Neuronal stem cell (in vitro differentiated cells): ENCODE measurements at regions not wholly inside any gene's neighbourhood (a gene's known extent, or its start where the extent isn't known, plus 50 kb on each side); places are given as distances from the start of the nearest gene placed in this dataset.

Experiments used
- DNase-seq: peaks from one replicate; pipeline ENCODE4 v3.0.0-alpha.2; 2013; ENCODE audit warnings: low spot score
- H2AFZ ChIP-seq: one replicate; pipeline ENCODE4 v1.6.1; 2013; ENCODE audit warnings: mild to moderate bottlenecking, low read length, inconsistent platforms
- H2AK5ac ChIP-seq: 2 replicates; pipeline ENCODE4 v1.6.1; 2013; ENCODE audit warnings: low read depth, mild to moderate bottlenecking, inconsistent platforms, low read length, moderate library complexity, mixed read lengths
- H2BK120ac ChIP-seq: 2 replicates; pipeline ENCODE4 v1.6.1; 2013; ENCODE audit warnings: low read depth, mild to moderate bottlenecking, inconsistent platforms, low read length, moderate library complexity, mixed read lengths
- H2BK12ac ChIP-seq: one replicate; pipeline ENCODE4 v1.6.1; 2013; ENCODE audit warnings: low read length, inconsistent platforms
- H2BK15ac ChIP-seq: 2 replicates; pipeline ENCODE4 v1.6.1; 2013; ENCODE audit warnings: mild to moderate bottlenecking, low read length, inconsistent platforms, mixed read lengths
- H2BK5ac ChIP-seq: one replicate; pipeline ENCODE4 v1.6.1; 2013; ENCODE audit warnings: inconsistent platforms, mild to moderate bottlenecking, low read length, moderate library complexity
- H3K14ac ChIP-seq: one replicate; pipeline ENCODE4 v1.6.1; 2013; ENCODE audit warnings: low read length, inconsistent platforms
- H3K18ac ChIP-seq: 2 replicates; pipeline ENCODE4 v1.6.1; 2013; ENCODE audit warnings: low read length, inconsistent platforms
- H3K23ac ChIP-seq: 2 replicates; pipeline ENCODE4 v1.6.1; 2013; ENCODE audit warnings: low read depth, mild to moderate bottlenecking, mixed read lengths, low read length, inconsistent platforms; ENCODE audit not compliant: poor library complexity
- H3K27ac ChIP-seq: replicated peaks from 3 replicates; pipeline ENCODE4 v1.5.1; 2013; ENCODE audit warnings: low read length, inconsistent platforms
- H3K27me3 ChIP-seq, 3 experiments: 2 replicates each; pipeline ENCODE4 v1.6.1; 2013; ENCODE audit warnings: low read length in 3 of 3, mild to moderate bottlenecking in 2 of 3, inconsistent platforms in 1 of 3, low read depth in 1 of 3, mixed read lengths in 1 of 3, moderate library complexity in 1 of 3; ENCODE audit not compliant: control insufficient read depth in 3 of 3, insufficient read depth in 3 of 3
- H3K36me3 ChIP-seq, 2 donors: replicated peaks in 1 of 2; 2 replicates each; pipeline ENCODE4 v1.6.1; 2013; ENCODE audit warnings: low read length in 2 of 2; ENCODE audit not compliant: control insufficient read depth in 2 of 2, insufficient read depth in 2 of 2
- H3K4ac ChIP-seq: 2 replicates; pipeline ENCODE4 v1.6.1; 2013; ENCODE audit warnings: inconsistent platforms, mild to moderate bottlenecking, low read length, moderate library complexity
- H3K4me1 ChIP-seq, 2 donors: 1 replicate in 1 of 2; 2 replicates in 1 of 2; pipeline ENCODE4 v1.6.1; 2013; ENCODE audit warnings: low read length in 2 of 2, low read depth in 1 of 2; ENCODE audit not compliant: control insufficient read depth in 2 of 2, insufficient read depth in 1 of 2
- H3K4me2 ChIP-seq: one replicate; pipeline ENCODE4 v1.6.1; 2013; ENCODE audit warnings: mild to moderate bottlenecking, low read length, inconsistent platforms; ENCODE audit not compliant: insufficient read depth, poor library complexity, severe bottlenecking
- H3K4me3 ChIP-seq, 2 donors: 2 replicates each; pipeline ENCODE4 v1.5.1; 2013; ENCODE audit warnings: low read length in 2 of 2, mild to moderate bottlenecking in 2 of 2, inconsistent platforms in 1 of 2, moderate library complexity in 1 of 2
- H3K79me1 ChIP-seq: one replicate; pipeline ENCODE4 v1.6.1; 2013; ENCODE audit warnings: low read depth, mild to moderate bottlenecking, inconsistent platforms, low read length, moderate library complexity
- H3K9ac ChIP-seq: one replicate; pipeline ENCODE4 v1.6.1; 2013; ENCODE audit warnings: mild to moderate bottlenecking, low read depth, low read length, inconsistent platforms; ENCODE audit not compliant: poor library complexity
- H3K9me3 ChIP-seq, 2 donors: replicated peaks in 1 of 2; 2 replicates each; pipeline versions ENCODE3 to v1.6.1; 2013; ENCODE audit warnings: low read length in 2 of 2, mild to moderate bottlenecking in 2 of 2, inconsistent platforms in 1 of 2, low read depth in 1 of 2, mixed read lengths in 1 of 2, moderate library complexity in 1 of 2; ENCODE audit not compliant: control insufficient read depth in 2 of 2, insufficient read depth in 1 of 2
- H4K8ac ChIP-seq: one replicate; pipeline ENCODE4 v1.6.1; 2013; ENCODE audit warnings: low read depth, mild to moderate bottlenecking, inconsistent platforms, low read length, moderate library complexity
- H4K91ac ChIP-seq: one replicate; pipeline ENCODE4 v1.6.1; 2013; ENCODE audit warnings: low read length, low read depth, mild to moderate bottlenecking, inconsistent platforms; ENCODE audit not compliant: poor library complexity
- WGBS, 2 donors: extraction: QIAGEN DNeasy Blood & Tissue Kit; methylation state at CpG; one replicate each; pipeline ENCODE4 v1.1.7; 2013; ENCODE audit warnings: missing lambda C conversion rate in 2 of 2, mixed read lengths in 1 of 2; ENCODE audit not compliant: insufficient read length in 2 of 2, insufficient replicate concordance in 1 of 2; ENCODE audit errors: extremely low coverage in 2 of 2; 5-methylcytosine and 5-hydroxymethylcytosine counted together

DNA sequence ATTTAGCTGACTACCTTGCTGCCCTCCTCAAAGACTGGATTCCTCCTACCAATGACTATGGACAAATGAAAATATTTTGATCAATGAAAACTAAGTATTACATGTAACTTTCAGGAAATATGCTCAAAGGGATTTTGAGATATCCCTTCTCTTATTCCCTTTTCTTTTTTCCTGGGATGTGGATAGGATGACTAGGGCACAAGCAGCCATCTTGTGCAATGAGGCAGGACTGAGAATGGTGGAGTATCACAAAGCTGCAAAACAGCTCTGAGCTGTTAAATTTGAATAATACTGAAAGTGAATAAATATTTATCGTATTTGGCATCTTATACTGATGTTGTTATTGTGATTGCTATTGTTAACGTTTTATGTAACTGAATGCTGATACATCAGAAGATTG is 333.1 kb upstream of the NUDT12 start:
- Histone ChIP-seq H3K27ac (no peak overlapping the region), H2BK12ac (no peak overlapping the region), H3K79me1 (no peaks in the 10 kb centered on the region), H3K4ac (no peak overlapping the region), H2AFZ (no peak overlapping the region), H3K4me1 (peaks cover 5% of the 10 kb centered on the region in 2 donors), H4K8ac (no peak overlapping the region), H3K23ac (no peak overlapping the region), H2BK5ac (no peak overlapping the region), H3K14ac (no peak overlapping the region), H3K36me3 (no peaks in the 10 kb centered on the region), H3K4me3 (no peak overlapping the region), H3K9me3 (no peaks in the 10 kb centered on the region), H3K9ac (no peak overlapping the region), H2BK120ac (no peak overlapping the region), H3K4me2 (no peak overlapping the region), H3K27me3 (no peaks in the 10 kb centered on the region), H2AK5ac (no peak overlapping the region), H2BK15ac (no peak overlapping the region), H3K18ac (no peak overlapping the region), H4K91ac (no peak overlapping the region)
- no peak for DNase-seq
- no CpG with 5 or more reads among the region's 2 CpGs for WGBS, 2 donors

DNA sequence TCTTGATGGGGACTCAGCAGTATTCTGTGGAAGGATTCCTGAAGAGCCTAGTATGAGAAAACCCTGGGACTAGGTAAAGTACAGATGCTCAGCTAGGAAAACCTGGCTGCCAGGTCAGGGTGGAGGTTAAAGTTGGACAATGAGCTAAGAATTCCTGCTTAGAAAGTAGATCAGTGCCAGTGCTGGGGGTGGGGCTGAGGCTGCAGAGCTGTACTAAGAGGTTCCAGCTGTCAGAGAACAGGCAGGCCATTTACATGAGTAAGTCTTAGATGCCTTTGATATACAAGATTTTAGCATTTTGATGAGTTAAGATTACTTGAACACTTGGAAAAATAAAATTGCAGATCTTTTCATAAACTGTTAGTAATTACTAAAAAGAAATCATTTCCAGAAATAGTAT is 332.3 kb upstream of the NUDT12 start:
- H2BK5ac ChIP-seq, result no peak overlapping the region
- H3K79me1 ChIP-seq, result no peaks in the 10 kb centered on the region
- H3K4me1 ChIP-seq, result peaks cover 5% of the 10 kb centered on the region in 2 donors
- no peak overlapping the region for H3K27ac ChIP-seq
- H3K4me3 ChIP-seq, result no peak overlapping the region
- peak; percentile 15 for DNase-seq
- no peak overlapping the region for H2BK15ac ChIP-seq
- no peaks in the 10 kb centered on the region for H3K9me3 ChIP-seq
- H2BK120ac ChIP-seq, result no peak overlapping the region
- H3K4me2 ChIP-seq, result no peak overlapping the region
- no peak overlapping the region for H3K9ac ChIP-seq
- no peak overlapping the region for H2AK5ac ChIP-seq
- H3K4ac ChIP-seq, result no peak overlapping the region
- H3K27me3 ChIP-seq, result no peaks in the 10 kb centered on the region
- no peak overlapping the region for H3K14ac ChIP-seq
- H2BK12ac ChIP-seq, result no peak overlapping the region
- no peak overlapping the region for H4K91ac ChIP-seq
- no peaks in the 10 kb centered on the region for H3K36me3 ChIP-seq
- H3K23ac ChIP-seq, result no peak overlapping the region
- no peak overlapping the region for H4K8ac ChIP-seq
- no peak overlapping the region for H2AFZ ChIP-seq
- no peak overlapping the region for H3K18ac ChIP-seq

- H2AK5ac ChIP-seq, result no peak overlapping the region
- H3K4me2 ChIP-seq, result no peak overlapping the region
- no peak overlapping the region for H2BK120ac ChIP-seq
- no peak overlapping the region for H4K91ac ChIP-seq
- no peak for DNase-seq
- no peak overlapping the region for H3K23ac ChIP-seq
- H2BK15ac ChIP-seq, result no peak overlapping the region
- H3K14ac ChIP-seq, result no peak overlapping the region
- no peaks in the 10 kb centered on the region for H3K36me3 ChIP-seq
- H3K4me1 ChIP-seq, result peaks cover 5% of the 10 kb centered on the region in 2 donors
- H3K79me1 ChIP-seq, result no peaks in the 10 kb centered on the region
- no peak overlapping the region for H3K9ac ChIP-seq
- H4K8ac ChIP-seq, result no peak overlapping the region
- H3K9me3 ChIP-seq, result no peaks in the 10 kb centered on the region
- H3K27ac ChIP-seq, result no peak overlapping the region
- no peak overlapping the region for H3K4me3 ChIP-seq
- H3K4ac ChIP-seq, result no peak overlapping the region
- H3K18ac ChIP-seq, result no peak overlapping the region
- no peak overlapping the region for H2BK5ac ChIP-seq
- H2BK12ac ChIP-seq, result no peak overlapping the region
- H2AFZ ChIP-seq, result no peak overlapping the region
- no peaks in the 10 kb centered on the region for H3K27me3 ChIP-seq
- no CpG with 5 or more reads among the region's 2 CpGs for WGBS, 2 donors
These were observed 328.6 kb upstream of the NUDT12 start for GRCh38 chr5:103891151-103891550.

- Histone ChIP-seq H3K9me3 (no peaks in the 10 kb centered on the region), H2BK5ac (no peak overlapping the region), H2BK120ac (no peak overlapping the region), H4K8ac (no peak overlapping the region), H3K9ac (no peak overlapping the region), H3K27me3 (no peaks in the 10 kb centered on the region), H2AFZ (no peak overlapping the region), H3K4me3 (no peak overlapping the region), H3K36me3 (no peaks in the 10 kb centered on the region), H2BK12ac (no peak overlapping the region), H3K4me1 (peaks cover 5% of the 10 kb centered on the region in 2 donors), H3K4ac (no peak overlapping the region), H2BK15ac (no peak overlapping the region), H4K91ac (no peak overlapping the region), H3K18ac (no peak overlapping the region), H3K23ac (no peak overlapping the region), H3K27ac (no peak overlapping the region), H3K79me1 (no peaks in the 10 kb centered on the region), H2AK5ac (no peak overlapping the region), H3K4me2 (no peak overlapping the region), H3K14ac (no peak overlapping the region)
- WGBS, 2 donors, result no CpG with 5 or more reads among the region's 1 CpG
- DNase-seq, result no peak
These were observed 327.7 kb upstream of the NUDT12 start for GRCh38 chr5:103890313-103890712.
